Panc1 (cell line): ENCODE measurements at regions not wholly inside any gene's neighbourhood (a gene's known extent, or its start where the extent isn't known, plus 50 kb on each side); places are given as distances from the start of the nearest gene placed in this dataset.

Source experiments
- CTCF ChIP-seq: fragments of 450-650 bp; IDR thresholded peaks from 2 replicates; pipeline ENCODE4 v1.5.1; 2017; ENCODE audit warnings: mild to moderate bottlenecking
- POLR2AphosphoS5 ChIP-seq: IDR thresholded peaks from 2 replicates; pipeline ENCODE4 v1.6.1; 2012; ENCODE audit warnings: mild to moderate bottlenecking, low read depth, low read length, moderate library complexity
- REST ChIP-seq, 2 experiments: IDR thresholded peaks; 2 replicates each; pipeline ENCODE4 v1.6.1; 2011 to 2012; ENCODE audit warnings: low read depth in 2 of 2, control low read depth in 1 of 2, low read length in 1 of 2, mild to moderate bottlenecking in 1 of 2, moderate library complexity in 1 of 2; ENCODE audit not compliant: insufficient read depth in 1 of 2
- SIN3A ChIP-seq: IDR thresholded peaks from 2 replicates; pipeline ENCODE4 v1.6.1; 2012; ENCODE audit warnings: low read depth, mild to moderate bottlenecking, low read length, moderate library complexity, borderline replicate concordance; ENCODE audit not compliant: insufficient read depth

- TF ChIP-seq CTCF (no peak), POLR2AphosphoS5 (no peak), REST (IDR thresholded peaks at IDR 0.05; ENCODE audit: insufficient read depth in 1 of 2, low read depth in 2 of 2, low read length in 1 of 2) (no peak), SIN3A (no peak)
Measured at GRCh38 chr3:81816473-81817250, 55.2 kb upstream of the GBE1 start.
